Thyroid gland (tissue), 4 donors: ENCODE measurements at regions not wholly inside any gene's neighbourhood (a gene's known extent, or its start where the extent isn't known, plus 50 kb on each side); places are given as distances from the start of the nearest gene placed in this dataset.

Experiments used
- DNase-seq, 2 donors: peaks; one replicate each; pipeline ENCODE4 v3.0.0-alpha.2; 2019
- H3K27ac ChIP-seq, 3 donors: fragments of 200-600 bp; sonication (generic); 1 replicate in 2 of 3; 2 replicates in 1 of 3; pipeline ENCODE4 v1.5.1; 2016 to 2019; ENCODE audit warnings: mild to moderate bottlenecking in 1 of 3, moderate library complexity in 1 of 3
- H3K27me3 ChIP-seq: fragments of 200-600 bp; sonication (generic); one replicate; pipeline ENCODE4 v1.5.1; 2019
- H3K36me3 ChIP-seq, 2 donors: fragments of 200-600 bp; sonication (generic); one replicate each; pipeline ENCODE4 v1.5.1; 2016 to 2019
- H3K4me1 ChIP-seq, 2 donors: fragments of 200-600 bp; sonication (generic); one replicate each; pipeline ENCODE4 v1.5.1; 2017 to 2019
- H3K4me3 ChIP-seq, 3 donors: fragments of 200-600 bp; sonication (generic); replicated peaks in 1 of 3; 1 replicate in 2 of 3; 2 replicates in 1 of 3; pipeline ENCODE4 v1.5.1; 2016; ENCODE audit warnings: mild to moderate bottlenecking in 1 of 3
- H3K9me3 ChIP-seq: fragments of 200-600 bp; sonication (generic); one replicate; pipeline ENCODE4 v1.5.1; 2017
- CTCF ChIP-seq, 6 experiments: fragments of 200-600 bp in 3 of 6; fragments of 450-650 bp in 3 of 6; sonication (generic) in 3 of 6; IDR thresholded peaks; one replicate each; pipeline ENCODE4 v1.5.1; 2016 to 2019; ENCODE audit warnings: antibody characterized with exemption in 6 of 6, mild to moderate bottlenecking in 2 of 6, inconsistent platforms in 1 of 6, moderate library complexity in 1 of 6
- POLR2A ChIP-seq, 2 donors: fragments of 450-650 bp; IDR thresholded peaks; one replicate each; pipeline ENCODE4 v1.6.1; 2017; ENCODE audit warnings: antibody characterized with exemption in 2 of 2, mild to moderate bottlenecking in 2 of 2, moderate library complexity in 1 of 2
- WGBS, 2 donors: methylation state at CpG; one replicate each; pipeline ENCODE4 v1.1.5; 2017; 5-methylcytosine and 5-hydroxymethylcytosine counted together
- intact Hi-C: fragments of 100-400 bp; cut with DNase I; formaldehyde crosslinking; loops from one replicate; pipeline ENCODE4 v1.15.1; 2023

GRCh38 chr5:8094304-8094703 lies 225.4 kb downstream of the MTRR start:
- TF ChIP-seq POLR2A (IDR thresholded peaks at IDR 0.05) (no peak), CTCF (IDR thresholded peaks at IDR 0.05) (no peak)
- WGBS, 2 donors: 79 to 84% methylated on average over 3 of the region's 3 CpGs
- intact Hi-C loops: no loop called here
- no peak for DNase-seq
- H3K27ac ChIP-seq: no peak overlapping the region
- no peak overlapping the region for H3K4me3 ChIP-seq
- H3K27me3 ChIP-seq: no peaks in the 10 kb centered on the region
- H3K36me3 ChIP-seq: no peaks in the 10 kb centered on the region
- no peaks in the 10 kb centered on the region for H3K9me3 ChIP-seq
- H3K4me1 ChIP-seq: no peaks in the 10 kb centered on the region

- TF ChIP-seq CTCF (IDR thresholded peaks at IDR 0.05) (no peak), POLR2A (IDR thresholded peaks at IDR 0.05) (no peak)
- Histone ChIP-seq H3K36me3 (no peaks in the 10 kb centered on the region), H3K4me3 (no peak overlapping the region), H3K27me3 (no peaks in the 10 kb centered on the region), H3K27ac (no peak overlapping the region), H3K4me1 (no peaks in the 10 kb centered on the region), H3K9me3 (no peaks in the 10 kb centered on the region)
- intact Hi-C loops: no loop called here
- 91 to 93% methylated on average over 3 of the region's 3 CpGs for WGBS, 2 donors
- DNase-seq: no peak
Observed at GRCh38 chr5:8097146-8097545, 228.2 kb downstream of the MTRR start.

DNA sequence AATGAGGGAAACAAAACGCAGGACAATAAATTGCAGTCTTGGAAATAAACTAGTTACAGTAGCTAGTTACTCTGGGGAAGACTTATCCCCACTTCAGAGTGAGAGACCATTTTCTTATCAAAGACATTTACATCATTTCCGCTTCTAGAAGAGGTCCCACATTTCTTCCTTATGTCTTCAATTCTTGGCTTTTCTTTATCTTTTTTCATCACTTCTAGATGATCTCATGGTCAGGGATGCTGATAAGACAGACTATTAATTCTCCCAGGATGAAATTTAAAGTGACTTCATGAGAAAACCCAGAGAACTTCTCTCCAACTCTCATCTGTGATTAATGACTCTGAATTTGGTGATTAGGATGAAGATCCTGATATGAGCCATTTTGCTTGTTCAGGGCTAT lies 229.1 kb downstream of the MTRR start:
- TF ChIP-seq CTCF (IDR thresholded peaks at IDR 0.05): no peak
- TF ChIP-seq POLR2A (IDR thresholded peaks at IDR 0.05): no peak
- no peaks in the 10 kb centered on the region for H3K27me3 ChIP-seq
- H3K9me3 ChIP-seq: no peaks in the 10 kb centered on the region
- no peak overlapping the region for H3K27ac ChIP-seq
- intact Hi-C loops: no loop called here
- H3K36me3 ChIP-seq: no peaks in the 10 kb centered on the region
- no peaks in the 10 kb centered on the region for H3K4me1 ChIP-seq
- no peak for DNase-seq
- no peak overlapping the region for H3K4me3 ChIP-seq
- WGBS, 2 donors: 69 to 79% methylated on average over 2 of the region's 2 CpGs

GRCh38 chr5:8102714-8103113 lies 233.8 kb downstream of the MTRR start:
- no peaks in the 10 kb centered on the region for H3K27me3 ChIP-seq
- H3K27ac ChIP-seq: no peak overlapping the region
- no peak for TF ChIP-seq CTCF (IDR thresholded peaks at IDR 0.05)
- no peak for TF ChIP-seq POLR2A (IDR thresholded peaks at IDR 0.05)
- no peak for DNase-seq
- H3K4me3 ChIP-seq: no peak overlapping the region
- no peaks in the 10 kb centered on the region for H3K9me3 ChIP-seq
- intact Hi-C loops: no loop called here
- H3K4me1 ChIP-seq: no peaks in the 10 kb centered on the region
- no peaks in the 10 kb centered on the region for H3K36me3 ChIP-seq
- 80 to 90% methylated on average over 1 of the region's 1 CpG for WGBS, 2 donors

- intact Hi-C loops: no loop called here
- 86 to 88% methylated on average over 3 of the region's 3 CpGs for WGBS, 2 donors
Observed at GRCh38 chr5:8114597-8115266, 245.8 kb downstream of the MTRR start.

More at GRCh38 chr5:8114597-8115266, 245.8 kb downstream of the MTRR start:
- DNase-seq: no peak
- Histone ChIP-seq H3K9me3 (no peaks in the 10 kb centered on the region), H3K27ac (no peak overlapping the region), H3K4me3 (no peak overlapping the region), H3K36me3 (no peaks in the 10 kb centered on the region), H3K27me3 (no peaks in the 10 kb centered on the region), H3K4me1 (no peaks in the 10 kb centered on the region)
- TF ChIP-seq POLR2A (IDR thresholded peaks at IDR 0.05) (no peak), CTCF (IDR thresholded peaks at IDR 0.05) (no peak)
